Right lobe of liver (tissue), 4 donors: ENCODE measurements at regions not wholly inside any gene's neighbourhood (a gene's known extent, or its start where the extent isn't known, plus 50 kb on each side); places are given as distances from the start of the nearest gene placed in this dataset.

ENCODE experiments used
- CTCF ChIP-seq, 4 donors: fragments of 200-600 bp in 3 of 4; fragments of 450-650 bp in 1 of 4; IDR thresholded peaks; one replicate each; pipeline versions ENCODE4 v1.5.1 to v1.8.0; 2016 to 2022; ENCODE audit warnings: antibody characterized with exemption in 4 of 4, mild to moderate bottlenecking in 2 of 4
- POLR2A ChIP-seq: fragments of 450-650 bp; IDR thresholded peaks from one replicate; pipeline ENCODE4 v1.6.1; 2017; ENCODE audit warnings: antibody characterized with exemption, mild to moderate bottlenecking
- donor health status: DM: no; HTN: no; CAD: no.
- donor health status: DM: no; HTN: no; CAD: no.
- donor health status: DM: no; HTN: yes; CAD: no.

GRCh38 chr2:176546550-176546949 is 277.3 kb downstream of the MTX2 start:
- TF ChIP-seq CTCF (IDR thresholded peaks at IDR 0.05): no peak
- no peak for TF ChIP-seq POLR2A
